ENCODE measurements at regions not wholly inside any gene's neighbourhood (a gene's known extent, or its start where the extent isn't known, plus 50 kb on each side); places are given as distances from the start of the nearest gene placed in this dataset.

DNA sequence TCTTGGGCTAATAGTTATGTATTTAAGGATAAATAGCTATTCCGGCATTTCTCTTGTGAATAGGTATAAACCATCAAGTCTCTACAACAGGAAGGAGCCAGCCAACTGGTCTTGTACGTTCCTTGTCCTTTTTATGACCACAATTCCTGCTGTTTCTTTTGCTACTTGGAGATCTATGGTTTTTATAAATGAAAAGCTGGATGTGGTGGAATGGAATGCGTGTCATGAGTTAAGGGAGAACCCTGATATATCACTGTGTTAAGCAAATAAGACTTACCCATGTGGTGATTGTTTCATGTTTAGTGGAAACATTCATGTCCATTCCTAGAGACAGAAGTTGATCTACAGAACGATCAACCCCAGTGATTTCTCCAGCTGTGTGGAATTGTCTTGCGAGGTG, 282.1 kb downstream of the RPS6KC1 start:
- TF ChIP-seq CTCF (IDR thresholded peaks at IDR 0.05; ENCODE audit: extremely low read depth, low read depth, low read length), result no peak
- H3K27ac ChIP-seq (ENCODE audit: low read depth, low read length), result no peak overlapping the region
- no peak overlapping the region for H3K4me3 ChIP-seq (ENCODE audit: insufficient read depth, low read length)
- H4K20me1 ChIP-seq (ENCODE audit: insufficient read depth, low read length), result no peaks in the 10 kb centered on the region
- H3K36me3 ChIP-seq (ENCODE audit: insufficient read depth, low read length), result no peaks in the 10 kb centered on the region
- no peak overlapping the region for H2AFZ ChIP-seq (ENCODE audit: low read length)
- no peaks in the 10 kb centered on the region for H3K9me3 ChIP-seq (ENCODE audit: low read depth, low read length)
- no peaks in the 10 kb centered on the region for H3K27me3 ChIP-seq (ENCODE audit: insufficient read depth, low read length)
- DNase-seq (ENCODE audit: insufficient read length, low spot score, missing footprints), result no peak
- no peaks in the 10 kb centered on the region for H3K79me2 ChIP-seq (ENCODE audit: insufficient read depth, low read length)
- H3K4me1 ChIP-seq (ENCODE audit: insufficient read depth, low read length), result no peaks in the 10 kb centered on the region
- H3K4me2 ChIP-seq (ENCODE audit: insufficient read depth, low read length), result no peak overlapping the region

GRCh38 chr1:213335084-213335483, 284.0 kb downstream of the RPS6KC1 start:
- Histone ChIP-seq H3K79me2 (ENCODE audit: insufficient read depth, low read length) (no peaks in the 10 kb centered on the region), H3K4me2 (ENCODE audit: insufficient read depth, low read length) (no peak overlapping the region), H3K9me3 (ENCODE audit: low read depth, low read length) (no peaks in the 10 kb centered on the region), H3K27ac (ENCODE audit: low read depth, low read length) (no peak overlapping the region), H2AFZ (ENCODE audit: low read length) (no peak overlapping the region), H3K4me1 (ENCODE audit: insufficient read depth, low read length) (no peaks in the 10 kb centered on the region), H4K20me1 (ENCODE audit: insufficient read depth, low read length) (no peaks in the 10 kb centered on the region), H3K4me3 (ENCODE audit: insufficient read depth, low read length) (no peak overlapping the region), H3K27me3 (ENCODE audit: insufficient read depth, low read length) (no peaks in the 10 kb centered on the region), H3K36me3 (ENCODE audit: insufficient read depth, low read length) (no peaks in the 10 kb centered on the region)
- no peak for TF ChIP-seq CTCF (IDR thresholded peaks at IDR 0.05; ENCODE audit: extremely low read depth, low read depth, low read length)
- DNase-seq (ENCODE audit: insufficient read length, low spot score, missing footprints), result no peak

DNA sequence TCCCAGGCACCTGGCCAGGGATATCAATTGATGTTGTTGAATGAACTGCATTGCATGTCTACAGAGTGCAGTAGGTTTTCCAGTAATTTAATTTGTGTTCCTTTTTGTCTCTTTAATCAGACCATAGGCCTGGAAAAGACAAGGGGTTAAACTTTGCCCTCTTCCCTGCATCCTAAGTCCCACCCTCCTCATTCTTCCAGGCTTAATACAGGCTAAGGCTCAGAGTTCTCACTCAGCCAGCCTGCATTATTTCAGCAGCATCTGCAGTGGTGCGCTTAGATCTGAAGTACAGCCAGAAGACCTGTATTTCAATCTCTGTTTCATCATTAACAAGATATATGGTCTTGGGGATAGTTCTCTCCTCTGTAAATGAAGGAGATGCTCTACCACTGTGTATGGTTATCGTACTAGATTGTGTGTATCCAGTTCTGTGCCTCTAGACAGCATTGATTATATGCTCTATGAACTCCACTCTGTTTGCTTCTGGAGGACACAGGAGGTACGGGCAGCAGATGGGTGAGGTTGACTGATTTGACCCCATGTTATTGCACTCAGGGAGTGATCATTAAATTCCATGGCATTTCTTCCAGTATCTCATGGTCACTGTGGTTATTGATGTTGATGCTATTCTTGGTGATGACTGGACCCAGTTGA, 286.1 kb downstream of the RPS6KC1 start:
- H4K20me1 ChIP-seq (ENCODE audit: insufficient read depth, low read length), result no peaks in the 10 kb centered on the region
- H3K27me3 ChIP-seq (ENCODE audit: insufficient read depth, low read length), result no peaks in the 10 kb centered on the region
- no peak overlapping the region for H3K4me2 ChIP-seq (ENCODE audit: insufficient read depth, low read length)
- no peak overlapping the region for H3K4me3 ChIP-seq (ENCODE audit: insufficient read depth, low read length)
- no peak overlapping the region for H3K27ac ChIP-seq (ENCODE audit: low read depth, low read length)
- H3K9me3 ChIP-seq (ENCODE audit: low read depth, low read length), result no peaks in the 10 kb centered on the region
- H3K79me2 ChIP-seq (ENCODE audit: insufficient read depth, low read length), result no peaks in the 10 kb centered on the region
- no peak overlapping the region for H2AFZ ChIP-seq (ENCODE audit: low read length)
- DNase-seq (ENCODE audit: insufficient read length, low spot score, missing footprints), result no peak
- no peak for TF ChIP-seq CTCF (IDR thresholded peaks at IDR 0.05; ENCODE audit: extremely low read depth, low read depth, low read length)
- H3K4me1 ChIP-seq (ENCODE audit: insufficient read depth, low read length), result no peaks in the 10 kb centered on the region
- H3K36me3 ChIP-seq (ENCODE audit: insufficient read depth, low read length), result no peaks in the 10 kb centered on the region

- Histone ChIP-seq H3K4me1 (ENCODE audit: insufficient read depth, low read length) (no peaks in the 10 kb centered on the region), H3K9me3 (ENCODE audit: low read depth, low read length) (no peaks in the 10 kb centered on the region), H3K27ac (ENCODE audit: low read depth, low read length) (no peak overlapping the region), H3K79me2 (ENCODE audit: insufficient read depth, low read length) (no peaks in the 10 kb centered on the region), H2AFZ (ENCODE audit: low read length) (no peak overlapping the region), H3K36me3 (ENCODE audit: insufficient read depth, low read length) (no peaks in the 10 kb centered on the region), H3K4me2 (ENCODE audit: insufficient read depth, low read length) (no peak overlapping the region), H4K20me1 (ENCODE audit: insufficient read depth, low read length) (no peaks in the 10 kb centered on the region), H3K27me3 (ENCODE audit: insufficient read depth, low read length) (no peaks in the 10 kb centered on the region), H3K4me3 (ENCODE audit: insufficient read depth, low read length) (no peak overlapping the region)
- TF ChIP-seq CTCF (IDR thresholded peaks at IDR 0.05; ENCODE audit: extremely low read depth, low read depth, low read length), result no peak
- no peak for DNase-seq (ENCODE audit: insufficient read length, low spot score, missing footprints)
Observed at GRCh38 chr1:213340593-213340992, 289.6 kb downstream of the RPS6KC1 start.
